Breast epithelium (tissue), 4 donors: ENCODE measurements at regions not wholly inside any gene's neighbourhood (a gene's known extent, or its start where the extent isn't known, plus 50 kb on each side); places are given as distances from the start of the nearest gene placed in this dataset.

Source experiments
- DNase-seq, 2 donors: peaks; one replicate each; pipeline ENCODE4 v3.0.0-alpha.2; 2019; ENCODE audit warnings: low spot score in 2 of 2
- H3K27ac ChIP-seq, 2 donors: fragments of 200-600 bp; sonication (generic) in 1 of 2; one replicate each; pipeline ENCODE4 v1.5.1; 2016 to 2019; ENCODE audit warnings: mild to moderate bottlenecking in 1 of 2
- H3K27me3 ChIP-seq, 2 donors: fragments of 200-600 bp; sonication (generic) in 1 of 2; one replicate each; pipeline versions ENCODE4 v1.5.1 to v1.6.0; 2017 to 2019; ENCODE audit warnings: control low read depth in 1 of 2, mild to moderate bottlenecking in 1 of 2
- H3K36me3 ChIP-seq: fragments of 200-600 bp; one replicate; pipeline ENCODE4 v1.5.1; 2019
- H3K4me1 ChIP-seq, 2 donors: fragments of 200-600 bp; sonication (generic); one replicate each; pipeline ENCODE4 v1.5.1; 2016 to 2019; ENCODE audit warnings: control low read depth in 1 of 2
- H3K4me3 ChIP-seq, 3 donors: fragments of 200-600 bp; sonication (generic); 1 replicate in 2 of 3; 2 replicates in 1 of 3; pipeline ENCODE4 v1.5.1; 2016 to 2019; ENCODE audit warnings: mild to moderate bottlenecking in 3 of 3, moderate library complexity in 2 of 3
- H3K9me3 ChIP-seq, 2 donors: fragments of 200-600 bp; sonication (generic) in 1 of 2; one replicate each; pipeline ENCODE4 v1.5.1; 2016 to 2019; ENCODE audit warnings: control low read depth in 1 of 2
- POLR2A ChIP-seq: fragments of 450-650 bp; IDR thresholded peaks from one replicate; pipeline ENCODE4 v1.6.1; 2016; ENCODE audit warnings: antibody characterized with exemption, mild to moderate bottlenecking, moderate library complexity
- POLR2AphosphoS5 ChIP-seq, 3 donors: sonication (generic); formaldehyde crosslinking; IDR thresholded peaks; one replicate each; pipeline ENCODE4 v1.6.1; 2017; ENCODE audit warnings: antibody characterized with exemption in 3 of 3
- intact Hi-C: fragments of 100-400 bp; cut with DNase I; formaldehyde crosslinking; loops from one replicate; pipeline ENCODE4 v1.15.1; 2023; ENCODE audit warnings: low total_unique reads
- TF ChIP-seq, protein P1 (sequence below), 3 donors: fragments of 450-650 bp; IDR thresholded peaks; one replicate each; pipeline ENCODE4 v1.5.1; 2016 to 2017; ENCODE audit warnings: antibody characterized with exemption in 3 of 3, mild to moderate bottlenecking in 3 of 3, moderate library complexity in 3 of 3

DNA sequence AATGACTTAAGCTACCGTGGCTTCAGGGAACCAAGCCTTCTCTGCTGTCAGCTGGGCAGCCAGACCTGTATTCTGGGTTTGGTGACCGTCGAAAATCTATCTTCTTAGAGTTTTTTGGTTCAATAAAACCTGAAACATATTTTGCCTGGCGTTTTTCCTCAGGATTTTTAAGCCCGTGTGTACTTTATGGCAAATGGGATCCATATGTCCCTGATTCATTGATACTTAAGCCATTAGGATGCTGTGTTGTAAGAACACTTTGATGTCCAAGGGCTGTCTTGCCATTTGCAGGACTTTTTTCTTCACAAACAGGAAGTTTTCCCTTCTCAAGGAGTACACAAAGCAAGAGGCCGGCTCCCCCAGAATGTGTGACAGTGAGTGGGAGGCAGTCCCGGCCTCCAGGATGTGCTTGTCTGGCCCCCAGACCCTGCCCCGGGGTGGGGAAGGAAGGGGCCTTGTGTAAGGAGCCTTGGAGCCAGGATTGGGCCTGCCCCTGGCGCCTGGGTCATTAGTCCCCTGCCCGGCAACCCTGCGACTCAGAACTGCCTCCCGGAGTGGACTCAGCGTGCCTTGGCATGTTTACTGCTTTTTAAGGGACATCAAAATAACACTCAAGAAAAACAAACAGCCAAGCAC, 83.4 kb upstream of the SMIM23 start:
- H3K4me1 ChIP-seq: no peaks in the 10 kb centered on the region
- intact Hi-C loops: no loop called here
- H3K4me3 ChIP-seq: no peak overlapping the region
- H3K27me3 ChIP-seq: no peaks in the 10 kb centered on the region
- DNase-seq: no peak
- H3K9me3 ChIP-seq: no peaks in the 10 kb centered on the region
- TF ChIP-seq, protein P1, sequence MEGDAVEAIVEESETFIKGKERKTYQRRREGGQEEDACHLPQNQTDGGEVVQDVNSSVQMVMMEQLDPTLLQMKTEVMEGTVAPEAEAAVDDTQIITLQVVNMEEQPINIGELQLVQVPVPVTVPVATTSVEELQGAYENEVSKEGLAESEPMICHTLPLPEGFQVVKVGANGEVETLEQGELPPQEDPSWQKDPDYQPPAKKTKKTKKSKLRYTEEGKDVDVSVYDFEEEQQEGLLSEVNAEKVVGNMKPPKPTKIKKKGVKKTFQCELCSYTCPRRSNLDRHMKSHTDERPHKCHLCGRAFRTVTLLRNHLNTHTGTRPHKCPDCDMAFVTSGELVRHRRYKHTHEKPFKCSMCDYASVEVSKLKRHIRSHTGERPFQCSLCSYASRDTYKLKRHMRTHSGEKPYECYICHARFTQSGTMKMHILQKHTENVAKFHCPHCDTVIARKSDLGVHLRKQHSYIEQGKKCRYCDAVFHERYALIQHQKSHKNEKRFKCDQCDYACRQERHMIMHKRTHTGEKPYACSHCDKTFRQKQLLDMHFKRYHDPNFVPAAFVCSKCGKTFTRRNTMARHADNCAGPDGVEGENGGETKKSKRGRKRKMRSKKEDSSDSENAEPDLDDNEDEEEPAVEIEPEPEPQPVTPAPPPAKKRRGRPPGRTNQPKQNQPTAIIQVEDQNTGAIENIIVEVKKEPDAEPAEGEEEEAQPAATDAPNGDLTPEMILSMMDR (IDR thresholded peaks at IDR 0.05): no peak
- TF ChIP-seq POLR2A (no peak), POLR2AphosphoS5 (IDR thresholded peaks at IDR 0.05) (no peak)
- no peaks in the 10 kb centered on the region for H3K36me3 ChIP-seq
- H3K27ac ChIP-seq: no peak overlapping the region

DNA sequence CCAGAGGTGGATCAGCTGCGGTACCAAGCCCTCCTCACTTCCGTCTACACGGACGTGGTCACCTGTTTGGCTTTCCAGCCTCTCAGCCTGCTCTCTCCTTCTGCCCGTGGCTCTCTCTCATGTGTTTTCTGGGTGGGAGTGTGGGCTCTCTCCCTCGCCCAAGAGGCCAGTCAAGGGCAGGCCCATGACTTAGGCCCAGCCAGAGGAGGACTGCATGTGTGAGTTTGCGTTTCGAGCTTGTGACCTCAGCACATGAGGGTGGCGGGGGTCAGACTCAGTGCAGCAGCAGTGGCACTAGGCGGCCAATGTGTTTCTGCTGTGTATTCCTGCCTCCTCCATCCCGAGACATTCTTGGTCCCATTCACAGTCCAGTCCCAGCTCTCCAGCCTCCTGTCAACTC, 82.5 kb upstream of the SMIM23 start:
- H3K27ac ChIP-seq: no peak overlapping the region
- H3K36me3 ChIP-seq: no peaks in the 10 kb centered on the region
- no peak overlapping the region for H3K4me3 ChIP-seq
- intact Hi-C loops: no loop called here
- H3K9me3 ChIP-seq: no peaks in the 10 kb centered on the region
- no peak for DNase-seq
- no peaks in the 10 kb centered on the region for H3K4me1 ChIP-seq
- H3K27me3 ChIP-seq: no peaks in the 10 kb centered on the region
- TF ChIP-seq, protein P1 (IDR thresholded peaks at IDR 0.05): no peak
- TF ChIP-seq POLR2A: no peak

GRCh38 chr5:171705036-171705435, 80.6 kb upstream of the SMIM23 start:
- intact Hi-C loops: no loop called here
- no peak overlapping the region for H3K4me3 ChIP-seq
- no peaks in the 10 kb centered on the region for H3K9me3 ChIP-seq
- H3K36me3 ChIP-seq: no peaks in the 10 kb centered on the region
- no peaks in the 10 kb centered on the region for H3K4me1 ChIP-seq
- no peak for DNase-seq
- no peaks in the 10 kb centered on the region for H3K27me3 ChIP-seq
- no peak overlapping the region for H3K27ac ChIP-seq
- TF ChIP-seq, protein P1 (IDR thresholded peaks at IDR 0.05): no peak
- TF ChIP-seq POLR2AphosphoS5 (IDR thresholded peaks at IDR 0.05) (no peak), POLR2A (no peak)

DNA sequence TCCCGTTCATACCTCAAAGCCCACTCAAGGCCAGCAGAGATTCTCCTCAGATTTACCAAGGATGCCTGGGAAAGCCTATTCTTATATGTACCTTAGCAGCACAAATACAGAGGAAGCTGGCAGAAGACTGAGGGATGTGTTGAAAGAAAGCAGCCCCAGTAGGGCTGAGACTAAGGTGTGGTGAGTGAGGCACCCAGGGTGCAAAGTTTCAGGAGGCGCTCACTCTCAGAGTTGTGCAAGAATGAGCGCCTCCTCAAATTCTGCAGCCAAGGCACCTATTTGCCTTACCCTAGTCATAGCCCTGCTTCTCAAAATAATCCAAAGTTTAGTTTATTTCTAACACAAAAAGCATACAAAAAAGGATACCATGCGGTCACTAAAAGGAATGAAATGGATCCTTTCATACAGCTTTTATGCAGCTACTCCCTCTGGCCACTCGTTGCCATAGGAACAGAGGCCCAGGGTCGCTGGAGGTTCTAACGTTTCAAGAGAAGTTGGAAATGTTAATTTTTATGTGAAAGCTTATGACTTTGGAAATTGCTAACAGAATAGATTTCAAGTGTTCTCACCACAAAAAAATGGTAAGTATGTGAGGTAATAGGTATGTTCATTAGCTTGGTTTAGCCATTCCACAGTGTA, 79.7 kb upstream of the SMIM23 start:
- Histone ChIP-seq H3K36me3 (no peaks in the 10 kb centered on the region), H3K9me3 (no peaks in the 10 kb centered on the region), H3K27me3 (no peaks in the 10 kb centered on the region), H3K27ac (no peak overlapping the region), H3K4me1 (no peaks in the 10 kb centered on the region), H3K4me3 (no peak overlapping the region)
- DNase-seq: no peak
- intact Hi-C loops: no loop called here
- TF ChIP-seq, protein P1 (IDR thresholded peaks at IDR 0.05): no peak
- no peak for TF ChIP-seq POLR2A
- TF ChIP-seq POLR2AphosphoS5 (IDR thresholded peaks at IDR 0.05): no peak

GRCh38 chr5:171706736-171707441, 78.7 kb upstream of the SMIM23 start:
- no peak for TF ChIP-seq POLR2AphosphoS5 (IDR thresholded peaks at IDR 0.05)
- no peak for TF ChIP-seq POLR2A
- TF ChIP-seq, protein P1 (IDR thresholded peaks at IDR 0.05): no peak
- intact Hi-C loops: no loop called here
- H3K4me3 ChIP-seq: no peak overlapping the region
- H3K27ac ChIP-seq: no peak overlapping the region
- H3K36me3 ChIP-seq: no peaks in the 10 kb centered on the region
- DNase-seq: no peak
- H3K27me3 ChIP-seq: no peaks in the 10 kb centered on the region
- no peaks in the 10 kb centered on the region for H3K4me1 ChIP-seq
- no peaks in the 10 kb centered on the region for H3K9me3 ChIP-seq
